ENCODE measurements at regions not wholly inside any gene's neighbourhood (a gene's known extent, or its start where the extent isn't known, plus 50 kb on each side); places are given as distances from the start of the nearest gene placed in this dataset.

DNA sequence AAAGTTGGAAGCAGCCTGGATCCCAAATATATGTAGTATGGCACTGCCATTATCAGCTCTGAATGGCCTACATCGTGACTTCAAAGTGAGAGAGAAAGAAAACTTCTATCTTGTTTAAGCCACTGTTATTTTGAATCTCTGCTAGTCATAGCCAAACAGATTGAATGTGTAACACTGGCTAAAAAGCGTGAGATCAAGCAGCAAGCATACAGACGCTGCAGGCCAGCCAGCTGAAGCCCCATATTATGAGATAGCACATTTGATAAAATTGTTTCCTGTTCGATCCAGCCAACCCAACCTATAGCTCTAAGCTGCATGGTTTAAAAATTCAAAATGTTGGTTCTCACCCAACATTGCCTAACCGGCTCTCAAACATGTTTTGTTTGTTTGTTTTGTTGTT lies 95.0 kb downstream of the DUSP6 start:
- in situ Hi-C loops (cut with MboI; ENCODE audit: low sequenced_read_pairs), result no loop called here

GRCh38 chr12:89256060-89256459 lies 96.2 kb downstream of the DUSP6 start:
- in situ Hi-C loops (cut with MboI; ENCODE audit: low sequenced_read_pairs), result no loop called here

- in situ Hi-C loops (cut with MboI; ENCODE audit: low sequenced_read_pairs), result no loop called here
Observed at GRCh38 chr12:89253488-89253887, 98.8 kb downstream of the DUSP6 start.

DNA sequence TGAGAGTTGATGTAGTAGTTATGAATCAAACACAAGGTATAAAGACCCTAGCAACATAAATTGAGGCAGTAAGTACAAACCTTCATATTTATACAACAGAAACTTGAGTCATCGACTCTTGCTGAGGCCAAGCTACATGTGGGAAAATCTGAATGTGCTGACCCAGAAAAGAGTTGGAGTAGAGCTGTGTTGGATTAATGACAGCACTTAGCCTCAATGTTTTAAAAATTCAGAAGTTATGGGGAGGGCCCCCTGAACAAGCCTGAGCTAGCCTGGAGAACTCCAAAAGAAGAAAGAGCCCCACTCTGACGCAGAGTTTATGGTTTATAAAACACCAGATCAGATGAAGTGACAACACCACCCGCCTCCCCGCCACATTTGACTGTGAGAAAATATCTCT lies 100.0 kb downstream of the DUSP6 start:
- in situ Hi-C loops (cut with MboI; ENCODE audit: low sequenced_read_pairs), result no loop called here

- in situ Hi-C loops (cut with MboI; ENCODE audit: low sequenced_read_pairs), result no loop called here
Observed at GRCh38 chr12:89251342-89252271, 100.7 kb downstream of the DUSP6 start.

DNA sequence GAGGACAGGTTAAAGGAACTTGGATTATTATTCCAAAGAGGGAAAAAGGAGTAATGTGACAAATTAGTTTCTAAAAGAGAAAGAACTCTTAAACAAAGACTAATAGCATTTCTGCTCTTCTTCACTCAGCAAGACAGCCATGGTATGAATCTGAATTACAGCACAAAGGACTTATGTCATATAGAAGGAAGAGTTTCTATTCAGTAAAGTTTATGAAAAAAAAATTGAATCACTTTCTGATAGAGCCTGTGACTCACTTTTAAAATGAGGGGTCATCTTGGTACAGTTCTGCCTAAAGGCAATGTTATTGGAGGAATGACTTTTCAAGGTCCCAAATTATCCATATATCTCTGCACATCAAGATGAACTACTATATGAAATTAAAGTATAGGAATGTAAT lies 101.7 kb downstream of the DUSP6 start:
- in situ Hi-C loops (cut with MboI; ENCODE audit: low sequenced_read_pairs), result no loop called here

DNA sequence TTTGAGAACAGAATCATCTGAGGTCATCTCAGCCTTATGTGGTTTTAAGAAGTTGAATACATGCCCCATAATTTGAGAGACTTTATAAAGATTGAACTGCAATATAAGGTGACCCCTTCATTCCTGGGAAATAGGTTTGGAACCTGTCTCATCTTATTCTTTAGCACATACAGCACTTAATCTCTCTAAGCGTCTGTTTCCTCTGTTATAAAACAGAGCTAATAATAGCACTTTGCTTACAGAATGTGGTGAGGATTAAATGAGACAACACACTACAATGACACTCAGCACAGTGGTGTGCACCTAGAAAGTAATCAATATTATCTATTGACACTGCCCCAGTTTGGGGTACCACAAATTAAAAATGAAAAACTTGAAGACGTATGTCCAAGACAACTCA lies 102.1 kb downstream of the DUSP6 start:
- in situ Hi-C loops (cut with MboI; ENCODE audit: low sequenced_read_pairs), result no loop called here

GRCh38 chr12:89247967-89248366 lies 104.3 kb downstream of the DUSP6 start:
- in situ Hi-C loops (cut with MboI; ENCODE audit: low sequenced_read_pairs), result no loop called here

DNA sequence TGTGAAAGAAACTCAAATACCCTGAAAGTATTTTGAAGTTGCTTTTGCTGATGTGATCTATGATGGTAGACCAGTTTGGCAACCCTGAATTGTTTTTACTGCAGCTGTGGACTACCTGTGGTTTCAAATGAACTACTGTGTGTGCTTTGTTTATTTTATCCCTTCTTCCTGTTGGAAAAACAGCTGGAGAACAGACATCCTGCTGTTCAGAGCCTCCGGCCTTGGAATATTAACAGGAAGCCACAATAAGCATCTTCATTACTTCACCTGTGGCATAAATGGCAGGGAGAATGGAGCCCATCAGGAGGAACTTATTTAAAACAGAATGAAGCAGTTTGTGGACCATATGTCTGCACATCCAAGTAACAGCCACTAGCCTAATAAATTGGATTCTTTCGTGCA lies 104.8 kb downstream of the DUSP6 start:
- in situ Hi-C loops (cut with MboI; ENCODE audit: low sequenced_read_pairs), result no loop called here

- in situ Hi-C loops (cut with MboI; ENCODE audit: low sequenced_read_pairs), result no loop called here
Observed at GRCh38 chr12:89245090-89245489, 107.2 kb downstream of the DUSP6 start.

DNA sequence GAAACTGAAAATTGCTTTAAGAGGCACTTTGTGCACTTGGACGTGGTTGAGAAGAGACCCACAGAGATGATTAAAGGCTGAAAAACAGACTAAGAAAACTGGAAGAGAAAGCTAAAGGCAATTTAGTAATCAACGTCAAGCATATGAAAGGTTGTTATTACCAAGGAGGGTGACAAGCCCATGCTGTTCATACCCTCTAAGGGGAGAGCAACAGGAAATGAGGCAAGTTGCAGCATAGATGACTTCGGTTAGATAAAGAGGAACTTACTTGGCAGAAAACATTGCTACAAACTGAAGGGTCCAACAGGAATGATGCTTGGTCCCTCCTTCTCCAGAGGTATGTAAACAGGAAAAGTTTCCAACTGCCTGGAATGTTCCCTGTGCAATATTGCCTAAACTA lies 107.8 kb downstream of the DUSP6 start:
- in situ Hi-C loops (cut with MboI; ENCODE audit: low sequenced_read_pairs), result no loop called here

- in situ Hi-C loops (cut with MboI; ENCODE audit: low sequenced_read_pairs), result no loop called here
Observed at GRCh38 chr12:89243771-89244170, 108.5 kb downstream of the DUSP6 start.

DNA sequence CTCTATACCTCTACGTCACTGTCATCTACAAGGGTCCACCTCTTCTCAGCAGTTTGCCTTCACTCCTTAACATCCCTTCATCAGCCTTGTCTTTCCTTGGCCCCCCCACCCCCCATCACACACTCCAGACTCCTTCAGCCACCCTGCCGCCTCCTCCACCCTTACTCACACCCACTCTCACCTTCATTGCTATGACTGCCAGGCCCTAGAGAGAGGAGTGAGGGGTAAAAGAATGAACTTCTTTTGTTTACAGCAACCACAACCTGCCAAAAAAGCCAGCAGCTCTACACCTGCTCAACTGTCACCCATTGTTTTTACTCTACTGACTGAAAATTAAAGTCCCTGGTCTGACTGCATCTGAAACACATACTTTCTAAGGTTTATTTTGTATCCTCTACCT lies 112.8 kb downstream of the DUSP6 start:
- in situ Hi-C loops (cut with MboI; ENCODE audit: low sequenced_read_pairs), result no loop called here

- in situ Hi-C loops (cut with MboI; ENCODE audit: low sequenced_read_pairs), result no loop called here
Observed at GRCh38 chr12:89238593-89238992, 113.7 kb downstream of the DUSP6 start.

DNA sequence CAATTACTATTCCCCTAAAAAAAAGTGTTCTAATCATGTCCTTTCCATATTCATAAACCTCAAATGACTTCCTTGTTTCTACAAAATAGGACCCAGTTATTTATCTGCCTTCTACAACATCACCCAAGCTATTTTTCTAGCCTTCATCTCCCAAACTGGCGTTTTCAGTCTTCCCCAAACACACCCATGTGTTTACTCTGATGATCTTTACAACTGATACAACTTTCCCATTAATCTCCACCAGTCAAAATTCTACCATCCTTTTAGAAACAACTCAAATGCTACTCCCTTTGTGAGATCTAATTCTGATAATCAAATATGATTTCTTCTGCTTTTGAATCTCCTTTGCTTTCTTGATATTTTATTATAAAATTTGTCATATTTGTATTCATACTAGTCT lies 114.5 kb downstream of the DUSP6 start:
- in situ Hi-C loops (cut with MboI; ENCODE audit: low sequenced_read_pairs), result no loop called here

- in situ Hi-C loops (cut with MboI; ENCODE audit: low sequenced_read_pairs), result no loop called here
Observed at GRCh38 chr12:89236748-89237383, 115.4 kb downstream of the DUSP6 start.

DNA sequence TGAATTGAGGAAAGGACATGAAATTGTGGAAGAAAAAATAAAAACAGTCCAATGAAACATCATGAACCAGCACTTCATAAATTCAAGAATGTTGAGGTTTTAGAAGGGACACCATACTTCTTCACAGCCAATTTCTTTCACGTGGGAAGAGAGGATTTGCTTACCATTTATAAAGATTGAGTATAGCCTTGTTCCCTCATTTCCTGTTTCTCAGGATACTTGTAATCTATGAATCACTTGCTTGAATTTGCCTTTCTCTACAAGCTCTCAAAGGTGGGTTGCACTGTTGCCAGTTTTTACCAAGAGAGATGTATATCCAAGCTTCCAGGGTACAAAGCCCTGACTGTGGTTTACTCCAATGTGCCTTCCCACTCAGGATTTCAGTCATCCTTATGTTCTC lies 116.1 kb downstream of the DUSP6 start:
- in situ Hi-C loops (cut with MboI; ENCODE audit: low sequenced_read_pairs), result no loop called here

- in situ Hi-C loops (cut with MboI; ENCODE audit: low sequenced_read_pairs), result no loop called here
Observed at GRCh38 chr12:89235189-89235993, 116.9 kb downstream of the DUSP6 start.

GRCh38 chr12:89234324-89235114 lies 117.8 kb downstream of the DUSP6 start:
- in situ Hi-C loops (cut with MboI; ENCODE audit: low sequenced_read_pairs), result no loop called here

- in situ Hi-C loops (cut with MboI; ENCODE audit: low sequenced_read_pairs), result no loop called here
Observed at GRCh38 chr12:89231686-89232085, 120.6 kb downstream of the DUSP6 start.

Data from HL-60/S4 treated with phorbol 12-myristate 13-acetate at 8.2 ng/mL for 4 days and 3 days (cell line).